Thyroid gland (tissue), 4 donors: ENCODE measurements at regions not wholly inside any gene's neighbourhood (a gene's known extent, or its start where the extent isn't known, plus 50 kb on each side); places are given as distances from the start of the nearest gene placed in this dataset.
"Not testable (repeated sequence)": the region's sequence is repeated elsewhere in the genome, so short reads cannot be mapped to it uniquely, and the experiment has no call there.

Experiments used
- POLR2A ChIP-seq, 2 donors: fragments of 450-650 bp; IDR thresholded peaks; one replicate each; pipeline ENCODE4 v1.6.1; 2017; ENCODE audit warnings: antibody characterized with exemption in 2 of 2, mild to moderate bottlenecking in 2 of 2, moderate library complexity in 1 of 2
- TF ChIP-seq, protein P1 (sequence below), 6 experiments: fragments of 200-600 bp in 3 of 6; fragments of 450-650 bp in 3 of 6; sonication (generic) in 3 of 6; IDR thresholded peaks; one replicate each; pipeline ENCODE4 v1.5.1; 2016 to 2019; ENCODE audit warnings: antibody characterized with exemption in 6 of 6, mild to moderate bottlenecking in 2 of 6, inconsistent platforms in 1 of 6, moderate library complexity in 1 of 6

DNA sequence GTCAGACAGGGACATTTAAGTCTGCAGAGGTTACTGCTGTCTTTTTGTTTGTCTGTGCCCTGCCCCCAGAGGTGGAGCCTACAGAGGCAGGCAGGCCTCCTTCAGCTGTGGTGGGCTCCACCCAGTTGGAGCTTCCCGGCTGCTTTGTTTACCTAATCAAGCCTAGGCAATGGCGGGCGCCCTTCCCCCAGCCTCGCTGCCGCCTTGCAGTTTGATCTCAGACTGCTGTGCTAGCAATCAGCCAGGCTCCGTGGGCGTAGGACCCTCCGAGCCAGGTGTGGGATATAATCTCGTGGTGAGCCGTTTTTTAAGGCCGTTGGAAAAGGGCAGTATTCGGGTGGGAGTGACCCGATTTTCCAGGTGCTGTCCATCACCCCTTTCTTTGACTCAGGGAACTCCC is 152.0 kb downstream of the SEM1 start:
- TF ChIP-seq, protein P1, sequence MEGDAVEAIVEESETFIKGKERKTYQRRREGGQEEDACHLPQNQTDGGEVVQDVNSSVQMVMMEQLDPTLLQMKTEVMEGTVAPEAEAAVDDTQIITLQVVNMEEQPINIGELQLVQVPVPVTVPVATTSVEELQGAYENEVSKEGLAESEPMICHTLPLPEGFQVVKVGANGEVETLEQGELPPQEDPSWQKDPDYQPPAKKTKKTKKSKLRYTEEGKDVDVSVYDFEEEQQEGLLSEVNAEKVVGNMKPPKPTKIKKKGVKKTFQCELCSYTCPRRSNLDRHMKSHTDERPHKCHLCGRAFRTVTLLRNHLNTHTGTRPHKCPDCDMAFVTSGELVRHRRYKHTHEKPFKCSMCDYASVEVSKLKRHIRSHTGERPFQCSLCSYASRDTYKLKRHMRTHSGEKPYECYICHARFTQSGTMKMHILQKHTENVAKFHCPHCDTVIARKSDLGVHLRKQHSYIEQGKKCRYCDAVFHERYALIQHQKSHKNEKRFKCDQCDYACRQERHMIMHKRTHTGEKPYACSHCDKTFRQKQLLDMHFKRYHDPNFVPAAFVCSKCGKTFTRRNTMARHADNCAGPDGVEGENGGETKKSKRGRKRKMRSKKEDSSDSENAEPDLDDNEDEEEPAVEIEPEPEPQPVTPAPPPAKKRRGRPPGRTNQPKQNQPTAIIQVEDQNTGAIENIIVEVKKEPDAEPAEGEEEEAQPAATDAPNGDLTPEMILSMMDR (IDR thresholded peaks at IDR 0.05), result not testable (repeated sequence)
- not testable (repeated sequence) for TF ChIP-seq POLR2A (IDR thresholded peaks at IDR 0.05)
